ENCODE measurements at regions not wholly inside any gene's neighbourhood (a gene's known extent, or its start where the extent isn't known, plus 50 kb on each side); places are given as distances from the start of the nearest gene placed in this dataset.

- intact Hi-C loops (cut with micrococcal nuclease), result no loop called here
- Mint-ChIP-seq H3K9me3 (no peaks in the 10 kb centered on the region), H3K4me1 (ENCODE audit: low read depth) (no peaks in the 10 kb centered on the region), H3K4me3 (no peak overlapping the region), H3K36me3 (ENCODE audit: low read depth) (no peaks in the 10 kb centered on the region), H3K27me3 (no peaks in the 10 kb centered on the region), H3K27ac (no peak overlapping the region)
Measured at GRCh38 chr18:76145521-76146376, 349.3 kb downstream of the ZNF516 start.

- Mint-ChIP-seq H3K9me3 (no peaks in the 10 kb centered on the region), H3K4me1 (ENCODE audit: low read depth) (no peaks in the 10 kb centered on the region), H3K36me3 (ENCODE audit: low read depth) (no peaks in the 10 kb centered on the region), H3K4me3 (no peak overlapping the region), H3K27ac (no peak overlapping the region), H3K27me3 (no peaks in the 10 kb centered on the region)
- intact Hi-C loops (cut with micrococcal nuclease), result no loop called here
Measured at GRCh38 chr18:76144844-76145243, 350.2 kb downstream of the ZNF516 start.

GRCh38 chr18:76142611-76143010 is 352.4 kb downstream of the ZNF516 start:
- no peaks in the 10 kb centered on the region for H3K9me3 Mint-ChIP-seq
- intact Hi-C loops (cut with micrococcal nuclease), result no loop called here
- H3K27me3 Mint-ChIP-seq, result no peaks in the 10 kb centered on the region
- no peak overlapping the region for H3K27ac Mint-ChIP-seq
- H3K4me1 Mint-ChIP-seq (ENCODE audit: low read depth), result no peaks in the 10 kb centered on the region
- no peak overlapping the region for H3K4me3 Mint-ChIP-seq
- H3K36me3 Mint-ChIP-seq (ENCODE audit: low read depth), result no peaks in the 10 kb centered on the region

- intact Hi-C loops (cut with micrococcal nuclease), result no loop called here
- H3K27me3 Mint-ChIP-seq, result no peaks in the 10 kb centered on the region
- H3K4me1 Mint-ChIP-seq (ENCODE audit: low read depth), result peaks cover 3% of the 10 kb centered on the region
- peaks cover 8% of the 10 kb centered on the region for H3K9me3 Mint-ChIP-seq
- H3K27ac Mint-ChIP-seq, result no peak overlapping the region
- no peak overlapping the region for H3K4me3 Mint-ChIP-seq
- no peaks in the 10 kb centered on the region for H3K36me3 Mint-ChIP-seq (ENCODE audit: low read depth)
Measured at GRCh38 chr18:76139844-76140243, 355.2 kb downstream of the ZNF516 start.

- no peaks in the 10 kb centered on the region for H3K27me3 Mint-ChIP-seq
- peaks cover 9% of the 10 kb centered on the region for H3K4me1 Mint-ChIP-seq (ENCODE audit: low read depth)
- H3K4me3 Mint-ChIP-seq, result no peak overlapping the region
- intact Hi-C loops (cut with micrococcal nuclease), result no loop called here
- no peaks in the 10 kb centered on the region for H3K36me3 Mint-ChIP-seq (ENCODE audit: low read depth)
- H3K9me3 Mint-ChIP-seq, result peaks cover 23% of the 10 kb centered on the region
- no peak overlapping the region for H3K27ac Mint-ChIP-seq
Measured at GRCh38 chr18:76137216-76137615, 357.8 kb downstream of the ZNF516 start.

DNA sequence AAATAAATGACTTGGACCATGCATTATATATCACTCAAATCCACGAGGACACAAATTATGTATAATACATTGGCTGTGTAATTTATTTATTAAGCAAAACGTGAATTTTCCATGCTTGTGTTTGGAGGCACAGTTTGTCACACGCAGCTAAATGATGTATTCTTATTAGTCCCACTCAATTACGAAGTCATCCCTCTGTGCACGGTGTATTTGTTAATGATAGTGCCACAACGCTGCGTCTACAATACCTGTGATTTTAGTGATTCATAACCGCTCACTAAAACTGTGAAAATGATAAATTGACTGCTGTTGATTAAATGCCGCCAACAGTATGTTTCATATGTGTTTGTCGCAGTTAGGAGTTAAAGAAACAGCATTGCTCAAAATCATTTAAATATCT is 358.3 kb downstream of the ZNF516 start:
- H3K27me3 Mint-ChIP-seq, result no peaks in the 10 kb centered on the region
- H3K9me3 Mint-ChIP-seq, result peaks cover 23% of the 10 kb centered on the region
- no peak overlapping the region for H3K4me3 Mint-ChIP-seq
- no peaks in the 10 kb centered on the region for H3K36me3 Mint-ChIP-seq (ENCODE audit: low read depth)
- H3K27ac Mint-ChIP-seq, result no peak overlapping the region
- H3K4me1 Mint-ChIP-seq (ENCODE audit: low read depth), result peaks cover 9% of the 10 kb centered on the region
- intact Hi-C loops (cut with micrococcal nuclease), result no loop called here

- no peak overlapping the region for H3K4me3 Mint-ChIP-seq
- peaks cover 9% of the 10 kb centered on the region for H3K4me1 Mint-ChIP-seq (ENCODE audit: low read depth)
- intact Hi-C loops (cut with micrococcal nuclease), result no loop called here
- H3K9me3 Mint-ChIP-seq, result peaks cover 23% of the 10 kb centered on the region
- no peak overlapping the region for H3K27ac Mint-ChIP-seq
- no peaks in the 10 kb centered on the region for H3K27me3 Mint-ChIP-seq
- no peaks in the 10 kb centered on the region for H3K36me3 Mint-ChIP-seq (ENCODE audit: low read depth)
Measured at GRCh38 chr18:76134628-76135027, 360.4 kb downstream of the ZNF516 start.

DNA sequence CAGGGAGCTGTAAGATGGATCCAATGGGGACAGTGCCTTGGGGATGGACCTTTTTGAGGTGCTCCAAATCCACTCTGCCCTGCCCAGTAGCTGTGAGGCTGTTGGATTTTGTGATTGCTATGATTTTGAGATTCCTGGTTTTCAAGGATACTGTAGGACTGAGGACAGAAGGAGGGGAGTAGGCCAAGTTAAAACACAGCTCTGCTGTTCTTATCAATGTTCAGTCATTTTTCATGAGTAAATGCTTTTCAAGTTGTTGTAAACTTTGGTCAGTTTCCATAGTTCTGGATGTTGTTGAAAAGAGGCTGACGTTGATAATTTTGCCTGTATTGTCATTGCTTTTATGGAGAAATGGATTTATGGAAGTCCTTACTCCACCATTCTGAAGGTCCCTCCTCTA is 361.2 kb downstream of the ZNF516 start:
- Mint-ChIP-seq H3K27ac (no peak overlapping the region), H3K4me1 (ENCODE audit: low read depth) (peaks cover 9% of the 10 kb centered on the region), H3K9me3 (peaks cover 23% of the 10 kb centered on the region), H3K4me3 (no peak overlapping the region), H3K36me3 (ENCODE audit: low read depth) (no peaks in the 10 kb centered on the region), H3K27me3 (no peaks in the 10 kb centered on the region)
- intact Hi-C loops (cut with micrococcal nuclease), result no loop called here

- H3K4me3 Mint-ChIP-seq, result no peak overlapping the region
- peaks cover 23% of the 10 kb centered on the region for H3K9me3 Mint-ChIP-seq
- no peaks in the 10 kb centered on the region for H3K27me3 Mint-ChIP-seq
- intact Hi-C loops (cut with micrococcal nuclease), result no loop called here
- no peak overlapping the region for H3K27ac Mint-ChIP-seq
- H3K4me1 Mint-ChIP-seq (ENCODE audit: low read depth), result peaks cover 9% of the 10 kb centered on the region
- H3K36me3 Mint-ChIP-seq (ENCODE audit: low read depth), result no peaks in the 10 kb centered on the region
Measured at GRCh38 chr18:76131738-76132137, 363.3 kb downstream of the ZNF516 start.

DNA sequence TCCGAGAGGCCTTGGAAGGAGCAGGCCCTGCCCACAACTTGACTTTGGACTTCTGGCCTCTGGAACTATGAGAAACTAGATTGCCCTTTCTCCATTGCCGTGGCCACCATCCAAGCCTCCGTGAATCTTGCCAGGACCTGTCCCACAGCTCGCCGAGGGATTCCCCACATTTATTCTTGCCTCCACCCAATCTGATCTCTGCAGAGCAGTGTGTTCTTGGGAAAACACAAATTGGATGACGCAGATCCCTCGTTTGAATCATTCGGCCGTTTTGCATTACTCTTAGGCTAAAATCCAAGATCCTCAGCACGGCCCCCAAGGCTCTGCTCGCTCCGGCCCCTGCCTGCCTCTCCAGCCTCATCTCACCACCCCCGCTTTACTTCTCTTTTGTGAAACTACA is 364.2 kb downstream of the ZNF516 start:
- Mint-ChIP-seq H3K36me3 (ENCODE audit: low read depth) (no peaks in the 10 kb centered on the region), H3K27me3 (no peaks in the 10 kb centered on the region), H3K9me3 (peaks cover 23% of the 10 kb centered on the region), H3K4me1 (ENCODE audit: low read depth) (peaks cover 9% of the 10 kb centered on the region), H3K27ac (no peak overlapping the region), H3K4me3 (no peak overlapping the region)
- intact Hi-C loops (cut with micrococcal nuclease), result no loop called here

GRCh38 chr18:76126327-76126726 is 368.7 kb downstream of the ZNF516 start:
- peaks cover 2% of the 10 kb centered on the region for H3K27me3 Mint-ChIP-seq
- no peaks in the 10 kb centered on the region for H3K4me1 Mint-ChIP-seq (ENCODE audit: low read depth)
- no peak overlapping the region for H3K27ac Mint-ChIP-seq
- intact Hi-C loops (cut with micrococcal nuclease), result no loop called here
- H3K36me3 Mint-ChIP-seq (ENCODE audit: low read depth), result no peaks in the 10 kb centered on the region
- no peaks in the 10 kb centered on the region for H3K9me3 Mint-ChIP-seq
- no peak overlapping the region for H3K4me3 Mint-ChIP-seq

GRCh38 chr18:76121011-76121410 is 374.0 kb downstream of the ZNF516 start:
- Mint-ChIP-seq H3K4me3 (no peak overlapping the region), H3K27me3 (peaks cover 2% of the 10 kb centered on the region), H3K27ac (no peak overlapping the region), H3K4me1 (ENCODE audit: low read depth) (no peaks in the 10 kb centered on the region), H3K36me3 (ENCODE audit: low read depth) (no peaks in the 10 kb centered on the region), H3K9me3 (no peaks in the 10 kb centered on the region)
- intact Hi-C loops (cut with micrococcal nuclease), result no loop called here

- no peaks in the 10 kb centered on the region for H3K27me3 Mint-ChIP-seq
- intact Hi-C loops (cut with micrococcal nuclease), result no loop called here
- no peaks in the 10 kb centered on the region for H3K36me3 Mint-ChIP-seq (ENCODE audit: low read depth)
- H3K4me1 Mint-ChIP-seq (ENCODE audit: low read depth), result no peaks in the 10 kb centered on the region
- no peak overlapping the region for H3K4me3 Mint-ChIP-seq
- H3K27ac Mint-ChIP-seq, result no peak overlapping the region
- no peaks in the 10 kb centered on the region for H3K9me3 Mint-ChIP-seq
Measured at GRCh38 chr18:76115580-76115979, 379.5 kb downstream of the ZNF516 start.

GRCh38 chr18:76113101-76113500 is 381.9 kb downstream of the ZNF516 start:
- no peak overlapping the region for H3K4me3 Mint-ChIP-seq
- no peaks in the 10 kb centered on the region for H3K27me3 Mint-ChIP-seq
- H3K36me3 Mint-ChIP-seq (ENCODE audit: low read depth), result no peaks in the 10 kb centered on the region
- no peaks in the 10 kb centered on the region for H3K9me3 Mint-ChIP-seq
- H3K27ac Mint-ChIP-seq, result no peak overlapping the region
- intact Hi-C loops (cut with micrococcal nuclease), result no loop called here
- no peaks in the 10 kb centered on the region for H3K4me1 Mint-ChIP-seq (ENCODE audit: low read depth)

- Mint-ChIP-seq H3K27ac (no peak overlapping the region), H3K4me3 (no peak overlapping the region), H3K27me3 (no peaks in the 10 kb centered on the region), H3K4me1 (ENCODE audit: low read depth) (no peaks in the 10 kb centered on the region), H3K9me3 (peaks cover 10% of the 10 kb centered on the region), H3K36me3 (ENCODE audit: low read depth) (no peaks in the 10 kb centered on the region)
- intact Hi-C loops (cut with micrococcal nuclease), result no loop called here
Measured at GRCh38 chr18:76102626-76103025, 392.4 kb downstream of the ZNF516 start.
